Spleen (tissue), 11 donors: ENCODE measurements at regions not wholly inside any gene's neighbourhood (a gene's known extent, or its start where the extent isn't known, plus 50 kb on each side); places are given as distances from the start of the nearest gene placed in this dataset.

Source experiments
- DNase-seq: peaks from one replicate; pipeline ENCODE4 v3.0.0-alpha.2; 2020
- H3K27ac ChIP-seq, 8 donors: fragments of 200-600 bp; sonication (generic) in 7 of 8; 1 replicate in 4 of 8; 2 replicates in 4 of 8; pipeline versions ENCODE4 v1.5.0 to v1.8.0; 2016 to 2021; ENCODE audit warnings: inconsistent platforms in 4 of 8, mild to moderate bottlenecking in 4 of 8, moderate library complexity in 1 of 8
- H3K27me3 ChIP-seq, 7 donors: fragments of 200-600 bp; sonication (generic) in 6 of 7; replicated peaks in 1 of 7; 1 replicate in 4 of 7; 2 replicates in 3 of 7; pipeline versions ENCODE4 v1.5.0 to v1.8.0; 2016 to 2021; ENCODE audit warnings: inconsistent platforms in 3 of 7, mild to moderate bottlenecking in 1 of 7
- H3K36me3 ChIP-seq, 6 donors: fragments of 200-600 bp; sonication (generic) in 5 of 6; 1 replicate in 4 of 6; 2 replicates in 2 of 6; pipeline versions ENCODE4 v1.5.0 to v1.8.0; 2016 to 2021; ENCODE audit warnings: inconsistent platforms in 2 of 6
- H3K4me1 ChIP-seq, 6 donors: fragments of 200-600 bp; sonication (generic) in 5 of 6; 1 replicate in 3 of 6; 2 replicates in 3 of 6; pipeline versions ENCODE4 v1.5.0 to v1.8.0; 2016 to 2021; ENCODE audit warnings: inconsistent platforms in 3 of 6
- H3K4me3 ChIP-seq, 8 donors: fragments of 200-600 bp; sonication (generic) in 7 of 8; 1 replicate in 4 of 8; 2 replicates in 4 of 8; pipeline versions ENCODE4 v1.5.0 to v1.8.0; 2016 to 2021; ENCODE audit warnings: inconsistent platforms in 4 of 8, mild to moderate bottlenecking in 4 of 8, moderate library complexity in 2 of 8
- H3K9me3 ChIP-seq, 8 donors: fragments of 200-600 bp; sonication (generic) in 7 of 8; 1 replicate in 4 of 8; 2 replicates in 4 of 8; pipeline versions ENCODE4 v1.5.0 to v1.8.0; 2016 to 2021; ENCODE audit warnings: inconsistent platforms in 4 of 8
- POLR2A ChIP-seq, 3 donors: fragments of 450-650 bp; IDR thresholded peaks; one replicate each; pipeline ENCODE4 v1.5.1; 2017; ENCODE audit warnings: antibody characterized with exemption in 3 of 3, mild to moderate bottlenecking in 1 of 3
- POLR2AphosphoS5 ChIP-seq, 3 donors: sonication (generic); formaldehyde crosslinking; IDR thresholded peaks; one replicate each; pipeline ENCODE4 v1.5.1; 2017; ENCODE audit warnings: antibody characterized with exemption in 3 of 3
- WGBS, 5 donors: extraction: QIAGEN DNeasy Blood & Tissue Kit in 3 of 5; methylation state at CpG; one replicate each; pipeline versions ENCODE4 v1.1.5 to v1.1.7; 2013 to 2018; 5-methylcytosine and 5-hydroxymethylcytosine counted together
- intact Hi-C: fragments of 100-400 bp; cut with DNase I; formaldehyde crosslinking; loops from one replicate; pipeline ENCODE4 v1.15.0; 2023; ENCODE audit warnings: low total_unique reads
- TF ChIP-seq, protein P1 (sequence below), 11 experiments: fragments of 200-600 bp in 7 of 11; fragments of 450-650 bp in 4 of 11; sonication (generic) in 4 of 11; IDR thresholded peaks in 8 of 11; conservative IDR thresholded peaks in 3 of 11; 1 replicate in 7 of 11; 2 replicates in 4 of 11; pipeline versions ENCODE4 v1.4.0 to v1.8.0; 2016 to 2021; ENCODE audit warnings: antibody characterized with exemption in 11 of 11, inconsistent platforms in 4 of 11, mild to moderate bottlenecking in 1 of 11
- donor health status: healthy with polysubstance abuse.
- donor health status: DM: no; HTN: no; CAD: no; lungs with moderate emphysema.
- donor health status: DM: no; HTN: no; CAD: no.
- donor health status: Bipolar disorder and iron deficiency.
- donor health status: healthy.
- donor health status: DM: no; HTN: no; CAD: no.
- donor health status: DM: yes; HTN: yes; CAD: no.

DNA sequence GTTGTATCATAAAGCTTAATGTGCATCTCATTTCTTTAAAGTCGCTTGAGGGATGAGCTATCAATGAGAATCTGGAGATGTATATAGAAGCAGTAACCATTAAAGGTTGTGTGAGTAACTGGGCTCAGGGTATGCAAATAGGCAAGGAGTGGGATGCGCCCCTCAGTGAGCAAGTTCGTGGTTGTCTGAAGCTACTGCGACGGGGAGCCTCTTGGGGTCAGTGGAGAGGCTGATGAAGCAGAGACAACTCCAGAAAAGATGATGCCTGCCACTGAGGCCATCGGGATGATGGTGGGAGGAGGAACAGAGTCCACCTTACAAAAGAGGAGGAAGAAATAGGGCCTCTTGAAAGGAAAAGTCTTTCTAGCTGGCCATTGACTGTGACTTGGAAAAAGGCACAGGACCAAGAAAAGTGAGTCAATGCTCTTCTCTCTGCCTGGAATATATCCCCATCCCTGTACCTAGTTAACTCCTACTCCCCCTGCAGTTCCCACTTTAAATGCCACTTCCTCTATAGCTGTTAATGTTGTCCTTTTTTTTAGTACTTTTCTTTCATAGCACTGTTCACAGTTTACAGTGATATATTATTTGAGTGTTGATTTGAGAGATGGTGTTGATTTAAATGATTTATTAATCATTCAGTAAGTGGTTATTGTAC, 51.4 kb upstream of the LSM6 start:
- WGBS, 5 donors: 58 to 66% (median 63%) methylated on average over 6 of the region's 6 CpGs
- intact Hi-C loops: no loop called here

DNA sequence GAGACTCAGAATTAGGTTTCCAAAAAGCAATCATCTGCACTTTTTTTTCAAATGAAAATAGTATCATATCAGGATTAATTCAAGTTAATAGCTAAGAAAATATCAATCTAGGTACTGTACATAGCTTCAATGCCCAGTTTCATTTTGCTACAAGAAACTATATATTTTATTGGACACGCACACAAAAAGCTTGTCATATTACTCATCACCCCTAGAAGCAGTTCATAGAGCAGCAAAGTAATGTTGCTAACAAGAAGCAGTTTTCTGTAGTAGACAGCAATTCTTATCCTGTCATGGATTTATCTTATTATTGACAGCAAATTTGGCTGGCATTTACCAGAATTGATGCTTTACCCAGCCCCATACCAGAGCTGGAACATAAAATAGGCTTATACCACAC, 52.3 kb upstream of the LSM6 start:
- intact Hi-C loops: no loop called here
- Histone ChIP-seq H3K27ac (no peak overlapping the region), H3K9me3 (no peaks in the 10 kb centered on the region), H3K4me1 (peaks cover 0 to 6% (median 0%) of the 10 kb centered on the region in 6 donors), H3K4me3 (no peak overlapping the region), H3K36me3 (no peaks in the 10 kb centered on the region), H3K27me3 (no peaks in the 10 kb centered on the region)
- TF ChIP-seq POLR2AphosphoS5 (IDR thresholded peaks at IDR 0.05) (no peak), POLR2A (IDR thresholded peaks at IDR 0.05) (no peak)
- TF ChIP-seq, protein P1, sequence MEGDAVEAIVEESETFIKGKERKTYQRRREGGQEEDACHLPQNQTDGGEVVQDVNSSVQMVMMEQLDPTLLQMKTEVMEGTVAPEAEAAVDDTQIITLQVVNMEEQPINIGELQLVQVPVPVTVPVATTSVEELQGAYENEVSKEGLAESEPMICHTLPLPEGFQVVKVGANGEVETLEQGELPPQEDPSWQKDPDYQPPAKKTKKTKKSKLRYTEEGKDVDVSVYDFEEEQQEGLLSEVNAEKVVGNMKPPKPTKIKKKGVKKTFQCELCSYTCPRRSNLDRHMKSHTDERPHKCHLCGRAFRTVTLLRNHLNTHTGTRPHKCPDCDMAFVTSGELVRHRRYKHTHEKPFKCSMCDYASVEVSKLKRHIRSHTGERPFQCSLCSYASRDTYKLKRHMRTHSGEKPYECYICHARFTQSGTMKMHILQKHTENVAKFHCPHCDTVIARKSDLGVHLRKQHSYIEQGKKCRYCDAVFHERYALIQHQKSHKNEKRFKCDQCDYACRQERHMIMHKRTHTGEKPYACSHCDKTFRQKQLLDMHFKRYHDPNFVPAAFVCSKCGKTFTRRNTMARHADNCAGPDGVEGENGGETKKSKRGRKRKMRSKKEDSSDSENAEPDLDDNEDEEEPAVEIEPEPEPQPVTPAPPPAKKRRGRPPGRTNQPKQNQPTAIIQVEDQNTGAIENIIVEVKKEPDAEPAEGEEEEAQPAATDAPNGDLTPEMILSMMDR (IDR thresholded peaks at IDR 0.05 in 8 of 11, conservative IDR thresholded peaks at IDR 0.05 in 3 of 11): no peak
- 74 to 91% (median 80%) methylated on average over 1 of the region's 1 CpG for WGBS, 5 donors
- DNase-seq: no peak

More for the DNA sequence above, 51.4 kb upstream of the LSM6 start:
- H3K4me1 ChIP-seq: peaks cover 0 to 6% (median 0%) of the 10 kb centered on the region in 6 donors
- H3K27me3 ChIP-seq: no peaks in the 10 kb centered on the region
- H3K9me3 ChIP-seq: no peaks in the 10 kb centered on the region
- no peaks in the 10 kb centered on the region for H3K36me3 ChIP-seq
- H3K4me3 ChIP-seq: no peak overlapping the region
- no peak for TF ChIP-seq POLR2AphosphoS5 (IDR thresholded peaks at IDR 0.05)
- TF ChIP-seq, protein P1 (IDR thresholded peaks at IDR 0.05 in 8 of 11, conservative IDR thresholded peaks at IDR 0.05 in 3 of 11): no peak
- no peak for TF ChIP-seq POLR2A (IDR thresholded peaks at IDR 0.05)
- no peak overlapping the region for H3K27ac ChIP-seq
- DNase-seq: no peak

DNA sequence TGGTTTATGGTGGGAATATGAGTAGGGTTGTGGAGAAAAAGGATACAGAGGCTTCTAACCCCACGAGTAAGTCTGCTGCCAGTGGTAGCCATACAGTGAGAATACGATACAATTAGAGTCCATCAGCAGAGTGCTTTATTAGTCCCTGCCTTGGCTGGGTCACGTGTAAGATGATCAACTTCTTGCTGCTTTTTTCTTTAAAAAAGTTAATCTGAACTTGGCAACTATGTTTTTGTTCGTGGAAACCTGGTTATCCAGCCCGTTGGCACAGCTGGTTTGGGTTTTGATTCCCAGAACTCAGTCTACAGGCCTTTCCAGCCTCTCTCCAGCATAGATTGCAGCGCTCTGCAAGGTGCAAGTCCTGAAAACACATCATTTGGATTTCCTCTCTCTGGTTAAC, 53.1 kb upstream of the LSM6 start:
- WGBS, 5 donors: 76 to 86% (median 82%) methylated on average over 6 of the region's 6 CpGs
- no peak for DNase-seq
- no peak for TF ChIP-seq POLR2AphosphoS5 (IDR thresholded peaks at IDR 0.05)
- no peak for TF ChIP-seq POLR2A (IDR thresholded peaks at IDR 0.05)
- TF ChIP-seq, protein P1 (IDR thresholded peaks at IDR 0.05 in 8 of 11, conservative IDR thresholded peaks at IDR 0.05 in 3 of 11): no peak
- Histone ChIP-seq H3K27ac (no peak overlapping the region), H3K36me3 (no peaks in the 10 kb centered on the region), H3K27me3 (no peaks in the 10 kb centered on the region), H3K9me3 (no peaks in the 10 kb centered on the region), H3K4me1 (peaks cover 0 to 6% (median 0%) of the 10 kb centered on the region in 6 donors), H3K4me3 (no peak overlapping the region)
- intact Hi-C loops: no loop called here

DNA sequence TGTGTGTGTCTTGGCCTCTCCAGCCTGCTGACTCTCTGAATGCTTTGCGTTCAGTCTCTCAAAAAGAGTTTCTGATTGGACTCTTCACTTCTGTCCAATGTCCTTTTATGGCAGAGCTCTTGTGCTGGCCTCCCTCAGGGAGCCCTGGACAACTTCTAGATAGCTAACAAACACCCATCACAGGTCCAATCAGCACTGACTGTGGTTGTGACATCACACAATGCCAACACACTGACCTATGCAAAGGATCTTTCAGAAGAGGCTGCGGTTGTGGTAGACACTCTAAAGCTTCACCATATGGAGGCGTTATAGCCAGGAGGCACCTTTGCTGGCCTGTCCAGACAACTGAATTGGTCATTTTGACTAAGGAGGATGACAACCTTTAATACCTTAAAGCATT, 53.8 kb upstream of the LSM6 start:
- Histone ChIP-seq H3K27ac (no peak overlapping the region), H3K4me1 (peaks cover 0 to 6% (median 0%) of the 10 kb centered on the region in 6 donors), H3K36me3 (no peaks in the 10 kb centered on the region), H3K4me3 (no peak overlapping the region), H3K9me3 (no peaks in the 10 kb centered on the region), H3K27me3 (no peaks in the 10 kb centered on the region)
- intact Hi-C loops: no loop called here
- no peak for TF ChIP-seq POLR2A (IDR thresholded peaks at IDR 0.05)
- TF ChIP-seq, protein P1 (IDR thresholded peaks at IDR 0.05 in 8 of 11, conservative IDR thresholded peaks at IDR 0.05 in 3 of 11): no peak
- no peak for DNase-seq
- 86 to 96% (median 96%) methylated on average over 3 of the region's 3 CpGs for WGBS, 5 donors
